K562 (cell line): ENCODE measurements at regions not wholly inside any gene's neighbourhood (a gene's known extent, or its start where the extent isn't known, plus 50 kb on each side); places are given as distances from the start of the nearest gene placed in this dataset.
"Not testable (repeated sequence)": the region's sequence is repeated elsewhere in the genome, so short reads cannot be mapped to it uniquely, and the experiment has no call there.

Source experiments
- ATAC-seq: fragments of 200-7000 bp; cut with Tn5 transposase; 3 replicates; pipeline ENCODE4 v1.9.1; 2020; ENCODE audit warnings: moderate library complexity
- BruUV-seq: library from RNA; stranded (reverse); fragments of 400-500 nt; replicated peaks from 2 replicates; lab custom pipeline; 2021; lab: Mats Ljungman, UMichigan
- CTCF ChIA-PET: fragments of 300-600 bp; formaldehyde crosslinking; extraction: SDS; loops from one replicate; lab custom pipeline; 2021; ENCODE audit warnings: low intra/inter-chr PET ratio; lab: Yijun Ruan, JAX
- POLR2A ChIA-PET: fragments of 300-600, 350-650 bp; sonication (Branson Sonifier 250); formaldehyde crosslinking; extraction: SDS; loops from one replicate; lab custom pipeline; 2021; ENCODE audit warnings: antibody characterized with exemption, inconsistent platforms; lab: Yijun Ruan, JAX
- DNase-seq, 4 experiments: peaks; one replicate each; pipeline versions ENCODE4 v3.0.0 to v3.0.0-alpha.2; 2011 to 2018; ENCODE audit warnings: low spot score in 3 of 4, mixed read lengths in 3 of 4; ENCODE audit errors: extremely low read depth in 1 of 4
- FAIRE-seq: peaks from 2 replicates; lab custom pipeline; 2011; peaks lifted over from hg19 to GRCh38; lab: Jason Lieb, UNC
- H2AFZ ChIP-seq: 2 replicates; pipeline ENCODE4 v1.6.0; 2011; ENCODE audit warnings: low read depth, low read length, control low read depth, inconsistent platforms
- H3K27ac ChIP-seq: fragments of 200-600 bp; 3 replicates; pipeline ENCODE4 v1.8.0; 2011; ENCODE audit warnings: low read depth, mild to moderate bottlenecking, control low read depth, inconsistent platforms, low read length, moderate library complexity, mixed read lengths; ENCODE audit errors: extremely low read depth
- H3K27me3 ChIP-seq, 2 experiments: fragments of 300-600 bp in 1 of 2; 2 replicates in 1 of 2; 3 replicates in 1 of 2; pipeline versions ENCODE4 v1.6.0 to v1.8.0; 2011; ENCODE audit warnings: inconsistent platforms in 2 of 2, low read length in 2 of 2, mild to moderate bottlenecking in 1 of 2, mixed read lengths in 1 of 2, moderate library complexity in 1 of 2; ENCODE audit not compliant: control insufficient read depth in 2 of 2, insufficient read depth in 2 of 2
- H3K36me3 ChIP-seq: fragments of 300-600 bp; 3 replicates; pipeline ENCODE4 v1.8.0; 2011; ENCODE audit warnings: mild to moderate bottlenecking, low read length, inconsistent platforms; ENCODE audit not compliant: control insufficient read depth, insufficient read depth
- H3K4me1 ChIP-seq, 2 experiments: fragments of 200-600 bp in 1 of 2; replicated peaks in 1 of 2; 2 replicates in 1 of 2; 3 replicates in 1 of 2; pipeline versions ENCODE4 v1.5.1 to v1.8.0; 2011; ENCODE audit warnings: inconsistent platforms in 2 of 2, low read length in 2 of 2, mild to moderate bottlenecking in 1 of 2, mixed read lengths in 1 of 2, moderate library complexity in 1 of 2; ENCODE audit not compliant: control insufficient read depth in 2 of 2, insufficient read depth in 2 of 2
- H3K4me2 ChIP-seq: 2 replicates; pipeline ENCODE4 v1.6.1; 2011; ENCODE audit warnings: low read length, control low read depth, inconsistent platforms, mixed read lengths; ENCODE audit not compliant: insufficient read depth
- H3K4me3 ChIP-seq: fragments of 200-600 bp; sonication (generic), shearing (Covaris generic); 2 replicates; pipeline ENCODE4 v1.5.1; 2016; ENCODE audit warnings: control low read depth, inconsistent platforms
- H3K79me2 ChIP-seq: fragments of 200-600 bp; 3 replicates; pipeline ENCODE4 v1.8.0; 2011; ENCODE audit warnings: low read length, inconsistent platforms; ENCODE audit not compliant: control insufficient read depth, insufficient read depth
- H3K9ac ChIP-seq, 2 experiments: 2 replicates each; pipeline versions ENCODE4 v1.6.0 to v1.6.1; 2011; ENCODE audit warnings: low read depth in 2 of 2, low read length in 2 of 2, control low read depth in 1 of 2, inconsistent platforms in 1 of 2, mild to moderate bottlenecking in 1 of 2, mixed read lengths in 1 of 2; ENCODE audit not compliant: insufficient read depth in 1 of 2
- H3K9me1 ChIP-seq: one replicate; pipeline ENCODE4 v1.6.0; 2011; ENCODE audit warnings: inconsistent platforms, mild to moderate bottlenecking, low read length, moderate library complexity; ENCODE audit not compliant: control insufficient read depth, insufficient read depth
- H3K9me3 ChIP-seq: replicated peaks from 2 replicates; pipeline ENCODE4 v1.5.1; 2011; ENCODE audit warnings: low read depth, low read length, inconsistent platforms; ENCODE audit not compliant: control insufficient read depth, insufficient read depth
- H4K20me1 ChIP-seq: replicated peaks from 2 replicates; pipeline ENCODE4 v1.6.1; 2011; ENCODE audit warnings: low read length, inconsistent platforms, mixed read lengths; ENCODE audit not compliant: control insufficient read depth, insufficient read depth
- FOXK2 ChIP-seq, 2 experiments: fragments of 450-650 bp; IDR thresholded peaks in 1 of 2; conservative IDR thresholded peaks in 1 of 2; 2 replicates each; pipeline ENCODE4 v1.6.1; 2016; ENCODE audit warnings: low read depth in 2 of 2, mild to moderate bottlenecking in 1 of 2
- GABPA ChIP-seq: fragments of 200-800 bp; sonication (Bioruptor generic); conservative IDR thresholded peaks from 2 replicates; pipeline ENCODE4 v1.6.1; 2016; ENCODE audit warnings: low read depth, missing genetic modification characterization, missing compliant biosample characterization
- HDAC6 ChIP-seq: IDR thresholded peaks from 2 replicates; pipeline ENCODE4 v1.6.1; 2012; ENCODE audit warnings: low read depth, mild to moderate bottlenecking, control low read depth, inconsistent platforms, low read length, moderate library complexity
- KLF13 ChIP-seq: fragments of 450-650 bp; IDR thresholded peaks from 2 replicates; pipeline ENCODE4 v1.6.1; 2016; ENCODE audit warnings: missing genetic modification characterization, low read depth, mild to moderate bottlenecking, missing compliant biosample characterization, moderate library complexity, borderline replicate concordance
- PATZ1 ChIP-seq: fragments of 250-450 bp; sonication (Bioruptor Pico); IDR thresholded peaks from 2 replicates; pipeline ENCODE4 v1.5.0; 2020; ENCODE audit warnings: mild to moderate bottlenecking, borderline replicate concordance
- POLR2B ChIP-seq: fragments of 450-650 bp; IDR thresholded peaks from 2 replicates; pipeline ENCODE4 v1.6.1; 2018; ENCODE audit warnings: low read depth; ENCODE audit not compliant: partially characterized antibody
- ZBED1 ChIP-seq: IDR thresholded peaks from 2 replicates; pipeline ENCODE4 v1.6.1; 2014
- ZFP30 ChIP-seq: fragments of 250-450 bp; sonication (Bioruptor Pico); IDR thresholded peaks from 2 replicates; pipeline ENCODE4 v1.8.0; 2022; ENCODE audit warnings: moderate library complexity, mild to moderate bottlenecking, inconsistent platforms, borderline replicate concordance
- ZKSCAN1 ChIP-seq: fragments of 150-350 bp; IDR thresholded peaks from 2 replicates; pipeline ENCODE4 v1.6.1; 2016; ENCODE audit warnings: low read depth, low read length
- ZMIZ1 ChIP-seq, 2 experiments: fragments of 150-350 bp in 1 of 2; IDR thresholded peaks; 2 replicates each; pipeline ENCODE4 v1.6.1; 2012 to 2016; ENCODE audit warnings: low read depth in 2 of 2, low read length in 2 of 2, mild to moderate bottlenecking in 1 of 2, moderate library complexity in 1 of 2
- WGBS: fragments of 100-300 bp; shearing (Covaris generic); methylation state at CpG from one replicate; pipeline ENCODE4 v1.1.6; 2016; ENCODE audit warnings: low coverage, mixed read lengths; ENCODE audit not compliant: insufficient coverage; ENCODE audit errors: missing lambda C conversion rate; 5-methylcytosine and 5-hydroxymethylcytosine counted together
- in situ Hi-C: fragments of 300-500 bp; cut with MboI; formaldehyde crosslinking; loops from 4 replicates; pipeline ENCODE4 v1.15.0; 2018; ENCODE audit warnings: inconsistent platforms, mixed read lengths
- intact Hi-C: fragments of 100-400 bp; cut with micrococcal nuclease; formaldehyde crosslinking; loops from 2 replicates; pipeline ENCODE4 v1.14.2; 2022

- ChIA-PET CTCF (no interaction called here), POLR2A (no interaction called here)
- Histone ChIP-seq H3K9me3 (no peaks in the 10 kb centered on the region), H3K36me3 (no peaks in the 10 kb centered on the region), H3K27me3 (no peaks in the 10 kb centered on the region), H4K20me1 (no peaks in the 10 kb centered on the region), H3K4me1 (no peaks in the 10 kb centered on the region), H2AFZ (no peak overlapping the region), H3K9ac (no peak overlapping the region), H3K4me3 (no peak overlapping the region), H3K27ac (no peak overlapping the region), H3K9me1 (no peaks in the 10 kb centered on the region), H3K79me2 (no peaks in the 10 kb centered on the region), H3K4me2 (no peak overlapping the region)
- DNase-seq (no peak), ATAC-seq (no peak), FAIRE-seq (no peak)
- TF ChIP-seq ZBED1: no peak
- no peak for TF ChIP-seq HDAC6
- TF ChIP-seq ZFP30 (CRISPR knock-in tag): no peak
- TF ChIP-seq GABPA (tag): no peak
- TF ChIP-seq KLF13 (tag): no peak
- no peak for TF ChIP-seq PATZ1
- no peak for TF ChIP-seq FOXK2 (conservative IDR thresholded peaks at IDR 0.05 in 1 of 2, IDR thresholded peaks at IDR 0.05 in 1 of 2; ENCODE audit: low read depth in 2 of 2)
- TF ChIP-seq ZKSCAN1: no peak
- TF ChIP-seq POLR2B: no peak
- no peak for TF ChIP-seq ZMIZ1 (IDR thresholded peaks at IDR 0.05; ENCODE audit: low read depth in 2 of 2, low read length in 2 of 2)
- in situ Hi-C loops: no loop called here
- 2% methylated on average over 3 of the region's 3 CpGs for WGBS
- BruUV-seq: no TSS peak
- intact Hi-C loops: no loop called here
Observed at GRCh38 chr9:115341426-115341825, 223.5 kb upstream of the TNC start.

- H3K4me1 ChIP-seq, in situ Hi-C loops, CTCF ChIA-PET, H3K9me1 ChIP-seq, H3K4me3 ChIP-seq, DNase-seq, H3K27me3 ChIP-seq, FAIRE-seq, H4K20me1 ChIP-seq, H3K9ac ChIP-seq, ATAC-seq, H2AFZ ChIP-seq, POLR2A ChIA-PET, H3K9me3 ChIP-seq, H3K79me2 ChIP-seq, H3K36me3 ChIP-seq, BruUV-seq, H3K4me2 ChIP-seq, H3K27ac ChIP-seq, intact Hi-C loops: not testable (repeated sequence)
- 5% methylated on average over 2 of the region's 2 CpGs for WGBS
Observed at GRCh38 chr9:115347776-115348175, 229.8 kb upstream of the TNC start.
